HG02678 (cell line): ENCODE measurements at regions not wholly inside any gene's neighbourhood (a gene's known extent, or its start where the extent isn't known, plus 50 kb on each side); places are given as distances from the start of the nearest gene placed in this dataset.

ENCODE experiments used
- ATAC-seq: cut with Tn5 transposase; IDR thresholded peaks from one replicate; pipeline ENCODE4 v1.9.1; 2021; ENCODE audit warnings: mild to moderate bottlenecking, moderate library complexity; ENCODE audit not compliant: unreplicated experiment

GRCh38 chr12:107271523-107271922, 178.2 kb upstream of the CRY1 start:
- no peak for ATAC-seq

- ATAC-seq, result no peak
Measured at GRCh38 chr12:107275530-107275929, 182.2 kb upstream of the CRY1 start.

- ATAC-seq, result no peak
Measured at GRCh38 chr12:107277855-107278254, 184.5 kb upstream of the CRY1 start.

GRCh38 chr12:107282628-107283027, 189.3 kb upstream of the CRY1 start:
- no peak for ATAC-seq

GRCh38 chr12:107283652-107284051, 190.3 kb upstream of the CRY1 start:
- ATAC-seq, result no peak

- ATAC-seq, result no peak
Measured at GRCh38 chr12:107284692-107285091, 191.3 kb upstream of the CRY1 start.

- ATAC-seq, result no peak
Measured at GRCh38 chr12:107287436-107288413, 194.4 kb upstream of the CRY1 start.

- ATAC-seq, result no peak
Measured at GRCh38 chr12:107288414-107289127, 195.2 kb upstream of the CRY1 start.

GRCh38 chr12:107291018-107291417, 197.7 kb upstream of the CRY1 start:
- no peak for ATAC-seq

GRCh38 chr12:107296681-107297089, 203.3 kb upstream of the CRY1 start:
- no peak for ATAC-seq

- no peak for ATAC-seq
Measured at GRCh38 chr12:107302649-107303341, 209.4 kb upstream of the CRY1 start.

GRCh38 chr12:107304588-107305532, 211.5 kb upstream of the CRY1 start:
- no peak for ATAC-seq

- no peak for ATAC-seq
Measured at GRCh38 chr12:107306141-107306659, 212.9 kb upstream of the CRY1 start.

GRCh38 chr12:107308310-107308709, 215.0 kb upstream of the CRY1 start:
- no peak for ATAC-seq

GRCh38 chr12:107309020-107309419, 215.7 kb upstream of the CRY1 start:
- ATAC-seq, result no peak

- no peak for ATAC-seq
Measured at GRCh38 chr12:107310621-107311020, 217.3 kb upstream of the CRY1 start.

- ATAC-seq, result no peak
Measured at GRCh38 chr12:107311682-107312081, 218.3 kb upstream of the CRY1 start.

- ATAC-seq, result no peak
Measured at GRCh38 chr12:107317751-107318555, 224.6 kb upstream of the CRY1 start.

GRCh38 chr12:107318556-107318805, 225.1 kb upstream of the CRY1 start:
- no peak for ATAC-seq
